ENCODE measurements at regions not wholly inside any gene's neighbourhood (a gene's known extent, or its start where the extent isn't known, plus 50 kb on each side); places are given as distances from the start of the nearest gene placed in this dataset.

DNA sequence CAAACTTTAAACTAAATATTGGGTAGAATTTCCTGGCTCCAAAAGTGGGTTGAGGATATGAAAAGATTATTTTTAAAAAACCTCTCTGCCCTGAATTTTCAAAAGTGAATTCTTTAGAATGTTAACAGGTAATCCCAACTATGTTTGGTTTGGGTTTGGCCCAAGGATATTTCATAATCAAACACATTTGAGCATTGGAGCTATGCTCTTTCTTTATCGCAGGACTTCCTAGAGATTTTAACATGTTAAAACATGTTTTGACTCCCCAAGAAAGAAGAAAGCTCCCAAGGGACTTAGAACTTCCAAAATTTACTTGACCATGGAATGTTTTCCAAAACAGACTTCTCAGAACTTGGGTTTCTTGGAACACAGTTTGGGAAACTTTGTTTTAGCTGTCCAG is 75.6 kb upstream of the SYNPR start:
- TF ChIP-seq EP300 (IDR thresholded peaks at IDR 0.05; ENCODE audit: borderline replicate concordance) (no peak), ZBTB7A (IDR thresholded peaks at IDR 0.05; ENCODE audit: low read depth) (no peak), NFIC (IDR thresholded peaks at IDR 0.05) (no peak), EGR1 (IDR thresholded peaks at IDR 0.05) (no peak), MAX (IDR thresholded peaks at IDR 0.05) (no peak), YY1 (IDR thresholded peaks at IDR 0.05; ENCODE audit: low read depth) (no peak), CREB1 (IDR thresholded peaks at IDR 0.05; ENCODE audit: low read depth) (no peak)
- TF ChIP-seq, protein P1, sequence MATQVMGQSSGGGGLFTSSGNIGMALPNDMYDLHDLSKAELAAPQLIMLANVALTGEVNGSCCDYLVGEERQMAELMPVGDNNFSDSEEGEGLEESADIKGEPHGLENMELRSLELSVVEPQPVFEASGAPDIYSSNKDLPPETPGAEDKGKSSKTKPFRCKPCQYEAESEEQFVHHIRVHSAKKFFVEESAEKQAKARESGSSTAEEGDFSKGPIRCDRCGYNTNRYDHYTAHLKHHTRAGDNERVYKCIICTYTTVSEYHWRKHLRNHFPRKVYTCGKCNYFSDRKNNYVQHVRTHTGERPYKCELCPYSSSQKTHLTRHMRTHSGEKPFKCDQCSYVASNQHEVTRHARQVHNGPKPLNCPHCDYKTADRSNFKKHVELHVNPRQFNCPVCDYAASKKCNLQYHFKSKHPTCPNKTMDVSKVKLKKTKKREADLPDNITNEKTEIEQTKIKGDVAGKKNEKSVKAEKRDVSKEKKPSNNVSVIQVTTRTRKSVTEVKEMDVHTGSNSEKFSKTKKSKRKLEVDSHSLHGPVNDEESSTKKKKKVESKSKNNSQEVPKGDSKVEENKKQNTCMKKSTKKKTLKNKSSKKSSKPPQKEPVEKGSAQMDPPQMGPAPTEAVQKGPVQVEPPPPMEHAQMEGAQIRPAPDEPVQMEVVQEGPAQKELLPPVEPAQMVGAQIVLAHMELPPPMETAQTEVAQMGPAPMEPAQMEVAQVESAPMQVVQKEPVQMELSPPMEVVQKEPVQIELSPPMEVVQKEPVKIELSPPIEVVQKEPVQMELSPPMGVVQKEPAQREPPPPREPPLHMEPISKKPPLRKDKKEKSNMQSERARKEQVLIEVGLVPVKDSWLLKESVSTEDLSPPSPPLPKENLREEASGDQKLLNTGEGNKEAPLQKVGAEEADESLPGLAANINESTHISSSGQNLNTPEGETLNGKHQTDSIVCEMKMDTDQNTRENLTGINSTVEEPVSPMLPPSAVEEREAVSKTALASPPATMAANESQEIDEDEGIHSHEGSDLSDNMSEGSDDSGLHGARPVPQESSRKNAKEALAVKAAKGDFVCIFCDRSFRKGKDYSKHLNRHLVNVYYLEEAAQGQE (IDR thresholded peaks at IDR 0.05; ENCODE audit: low read depth) = no peak
- TF ChIP-seq, protein P2, sequence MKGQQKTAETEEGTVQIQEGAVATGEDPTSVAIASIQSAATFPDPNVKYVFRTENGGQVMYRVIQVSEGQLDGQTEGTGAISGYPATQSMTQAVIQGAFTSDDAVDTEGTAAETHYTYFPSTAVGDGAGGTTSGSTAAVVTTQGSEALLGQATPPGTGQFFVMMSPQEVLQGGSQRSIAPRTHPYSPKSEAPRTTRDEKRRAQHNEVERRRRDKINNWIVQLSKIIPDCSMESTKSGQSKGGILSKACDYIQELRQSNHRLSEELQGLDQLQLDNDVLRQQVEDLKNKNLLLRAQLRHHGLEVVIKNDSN (IDR thresholded peaks at IDR 0.05) = no peak

- no peak for TF ChIP-seq CREB1 (IDR thresholded peaks at IDR 0.05; ENCODE audit: low read depth)
- no peak for TF ChIP-seq MAX (IDR thresholded peaks at IDR 0.05)
- no peak for TF ChIP-seq RAD21 (IDR thresholded peaks at IDR 0.05; ENCODE audit: low read depth)
- TF ChIP-seq, protein P2 (IDR thresholded peaks at IDR 0.05) = no peak
- TF ChIP-seq CEBPB (IDR thresholded peaks at IDR 0.05) = no peak
- TF ChIP-seq, protein P1 (IDR thresholded peaks at IDR 0.05; ENCODE audit: low read depth) = no peak
- no peak for TF ChIP-seq TEAD4 (IDR thresholded peaks at IDR 0.05)
- TF ChIP-seq NFIC (IDR thresholded peaks at IDR 0.05) = no peak
- TF ChIP-seq FOXM1 (IDR thresholded peaks at IDR 0.05; ENCODE audit: borderline replicate concordance, low read depth) = no peak
- TF ChIP-seq EGR1 (IDR thresholded peaks at IDR 0.05) = no peak
- no peak for TF ChIP-seq YY1 (IDR thresholded peaks at IDR 0.05; ENCODE audit: low read depth)
- TF ChIP-seq TAF1 (IDR thresholded peaks at IDR 0.05; ENCODE audit: low read depth) = no peak
- no peak for TF ChIP-seq ZBTB7A (IDR thresholded peaks at IDR 0.05; ENCODE audit: low read depth)
These were observed 71.0 kb upstream of the SYNPR start for GRCh38 chr3:63207066-63207590.

DNA sequence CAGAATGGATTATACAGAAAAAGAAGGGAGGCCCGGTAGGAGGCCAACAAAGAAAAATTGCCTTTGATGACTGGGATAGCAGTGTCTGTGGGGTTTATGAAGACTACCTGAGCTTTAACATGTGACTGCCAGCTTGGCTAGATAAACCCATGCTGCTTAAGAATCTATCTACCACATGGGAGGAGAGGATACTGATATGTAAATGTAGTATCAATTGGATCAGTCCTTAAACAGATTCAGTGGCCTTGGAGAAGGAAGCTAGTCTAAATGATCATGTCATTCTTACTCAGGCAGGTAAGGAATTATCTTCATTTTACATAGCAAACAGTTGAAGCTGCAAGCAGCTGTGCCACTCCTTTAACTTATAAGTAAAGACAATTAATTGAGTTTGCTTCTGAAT is 50.0 kb upstream of the SYNPR start:
- TF ChIP-seq ZBTB7A (IDR thresholded peaks at IDR 0.05; ENCODE audit: low read depth) (no peak), MAX (IDR thresholded peaks at IDR 0.05) (no peak), EP300 (IDR thresholded peaks at IDR 0.05; ENCODE audit: borderline replicate concordance) (no peak), FOXM1 (IDR thresholded peaks at IDR 0.05; ENCODE audit: borderline replicate concordance, low read depth) (no peak), EGR1 (IDR thresholded peaks at IDR 0.05) (no peak), TAF1 (IDR thresholded peaks at IDR 0.05; ENCODE audit: low read depth) (no peak), TEAD4 (IDR thresholded peaks at IDR 0.05) (no peak), NFIC (IDR thresholded peaks at IDR 0.05) (no peak), RAD21 (IDR thresholded peaks at IDR 0.05; ENCODE audit: low read depth) (no peak), TCF12 (IDR thresholded peaks at IDR 0.05; ENCODE audit: low read depth) (no peak)
- TF ChIP-seq, protein P1 (IDR thresholded peaks at IDR 0.05; ENCODE audit: low read depth) = no peak
